Upper lobe of left lung (tissue), 4 donors: ENCODE measurements at regions not wholly inside any gene's neighbourhood (a gene's known extent, or its start where the extent isn't known, plus 50 kb on each side); places are given as distances from the start of the nearest gene placed in this dataset.

Experiments
- POLR2A ChIP-seq, 4 donors: fragments of 450-650 bp; IDR thresholded peaks; one replicate each; pipeline ENCODE4 v1.5.1; 2016 to 2017; ENCODE audit warnings: antibody characterized with exemption in 4 of 4, mild to moderate bottlenecking in 2 of 4
- TF ChIP-seq, protein P1 (sequence below), 6 experiments: fragments of 450-650 bp in 4 of 6; fragments of 200-600 bp in 2 of 6; sonication (generic) in 2 of 6; IDR thresholded peaks; one replicate each; pipeline ENCODE4 v1.5.1; 2016 to 2019; ENCODE audit warnings: antibody characterized with exemption in 6 of 6

DNA sequence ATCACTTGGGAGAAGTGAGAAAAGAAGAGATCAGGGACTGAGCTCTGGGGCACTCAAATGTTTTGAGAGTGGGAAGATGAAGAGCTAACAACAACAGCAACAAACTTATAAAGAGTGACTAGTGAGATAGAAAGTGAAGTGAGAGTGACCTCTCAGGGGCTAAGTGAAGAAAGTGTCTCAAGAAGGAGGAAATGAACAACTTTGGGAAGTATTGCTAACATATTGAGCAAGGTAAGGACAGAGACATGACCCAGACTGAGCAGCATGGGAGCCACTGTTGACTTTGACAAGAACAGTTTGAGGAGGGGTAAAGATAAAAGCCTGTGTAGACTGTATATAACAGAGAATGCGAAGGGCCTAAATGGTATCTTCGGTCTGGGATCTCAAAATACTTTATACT lies 155.1 kb upstream of the BTG1 start:
- TF ChIP-seq, protein P1, sequence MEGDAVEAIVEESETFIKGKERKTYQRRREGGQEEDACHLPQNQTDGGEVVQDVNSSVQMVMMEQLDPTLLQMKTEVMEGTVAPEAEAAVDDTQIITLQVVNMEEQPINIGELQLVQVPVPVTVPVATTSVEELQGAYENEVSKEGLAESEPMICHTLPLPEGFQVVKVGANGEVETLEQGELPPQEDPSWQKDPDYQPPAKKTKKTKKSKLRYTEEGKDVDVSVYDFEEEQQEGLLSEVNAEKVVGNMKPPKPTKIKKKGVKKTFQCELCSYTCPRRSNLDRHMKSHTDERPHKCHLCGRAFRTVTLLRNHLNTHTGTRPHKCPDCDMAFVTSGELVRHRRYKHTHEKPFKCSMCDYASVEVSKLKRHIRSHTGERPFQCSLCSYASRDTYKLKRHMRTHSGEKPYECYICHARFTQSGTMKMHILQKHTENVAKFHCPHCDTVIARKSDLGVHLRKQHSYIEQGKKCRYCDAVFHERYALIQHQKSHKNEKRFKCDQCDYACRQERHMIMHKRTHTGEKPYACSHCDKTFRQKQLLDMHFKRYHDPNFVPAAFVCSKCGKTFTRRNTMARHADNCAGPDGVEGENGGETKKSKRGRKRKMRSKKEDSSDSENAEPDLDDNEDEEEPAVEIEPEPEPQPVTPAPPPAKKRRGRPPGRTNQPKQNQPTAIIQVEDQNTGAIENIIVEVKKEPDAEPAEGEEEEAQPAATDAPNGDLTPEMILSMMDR (IDR thresholded peaks at IDR 0.05), result no peak
- TF ChIP-seq POLR2A (IDR thresholded peaks at IDR 0.05), result no peak
